ENCODE measurements at regions not wholly inside any gene's neighbourhood (a gene's known extent, or its start where the extent isn't known, plus 50 kb on each side); places are given as distances from the start of the nearest gene placed in this dataset.

GRCh38 chr12:45543887-45544286 is 185.6 kb upstream of the ARID2 start (continued):
- TF ChIP-seq CTCF (IDR thresholded peaks at IDR 0.05 in 2 of 3, conservative IDR thresholded peaks at IDR 0.05 in 1 of 3; ENCODE audit: insufficient read depth in 2 of 3, low read depth in 1 of 3, low read length in 3 of 3) = peak; percentile 71 to 78 (median 72)
- TF ChIP-seq ZNF165 (CRISPR knock-in tag; IDR thresholded peaks at IDR 0.05; ENCODE audit: borderline replicate concordance) = no peak
- TF ChIP-seq MYC (IDR thresholded peaks at IDR 0.05; ENCODE audit: low read depth, low read length) = no peak
- TF ChIP-seq MYC (CRISPR knock-in tag; IDR thresholded peaks at IDR 0.05; ENCODE audit: borderline replicate concordance, low read depth) = no peak
- TF ChIP-seq NFE2 (IDR thresholded peaks at IDR 0.05; ENCODE audit: low read depth) = peak; percentile 34; the same call in 1 of the 2 replicates
- no peak for TF ChIP-seq ZBTB2 (IDR thresholded peaks at IDR 0.05)
- TF ChIP-seq SMC3 (conservative IDR thresholded peaks at IDR 0.05; ENCODE audit: insufficient read depth, low read depth, low read length) = 0 out of 2 replicates have a peak, but pooled peaks have one; percentile 47
- no peak for TF ChIP-seq THAP12 (CRISPR knock-in tag; IDR thresholded peaks at IDR 0.05)
- no peak; the same call in 1 of the 2 replicates for TF ChIP-seq STAG1 (CRISPR knock-in tag; IDR thresholded peaks at IDR 0.05; ENCODE audit: borderline replicate concordance)
- TF ChIP-seq NCOA4 (IDR thresholded peaks at IDR 0.05; ENCODE audit: partially characterized antibody) = no peak
- no peak for TF ChIP-seq RFX5 (IDR thresholded peaks at IDR 0.05; ENCODE audit: low read depth, low read length)
- peak; percentile 48 for TF ChIP-seq DEAF1 (CRISPR knock-in tag; IDR thresholded peaks at IDR 0.05)
- no peak for TF ChIP-seq ESRRA (IDR thresholded peaks at IDR 0.05; ENCODE audit: borderline replicate concordance, low read depth)
- no peak for TF ChIP-seq RNF219 (CRISPR knock-in tag; IDR thresholded peaks at IDR 0.05)
- TF ChIP-seq IFI16 (CRISPR knock-in tag; IDR thresholded peaks at IDR 0.05) = no peak
- no peak for TF ChIP-seq HNRNPH1 (optimal IDR thresholded peaks at IDR 0.05; ENCODE audit: low read depth, low read length)

All from K562 (cell line).